ENCODE measurements at regions not wholly inside any gene's neighbourhood (a gene's known extent, or its start where the extent isn't known, plus 50 kb on each side); places are given as distances from the start of the nearest gene placed in this dataset.

DNA sequence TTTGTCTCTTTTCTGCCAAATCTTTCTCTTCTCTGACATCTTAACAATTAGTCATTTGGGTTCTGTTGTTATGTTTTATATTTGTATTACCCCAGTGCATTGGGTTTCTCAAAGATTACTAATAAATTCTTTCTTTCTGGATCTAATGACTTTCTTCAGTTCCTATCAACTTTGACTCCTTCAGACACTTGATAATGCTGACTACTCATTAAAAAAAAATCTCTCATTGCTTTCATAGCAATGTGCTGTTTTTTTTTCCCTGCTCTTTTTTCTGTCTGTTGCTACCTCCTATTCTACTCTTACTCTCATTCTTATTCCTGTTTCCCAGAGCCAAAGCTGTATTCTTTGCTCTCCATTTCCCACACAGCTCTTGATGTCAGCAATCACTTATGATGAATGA lies 81.3 kb upstream of the MAP3K7 start:
- DNase-seq (ENCODE audit: low spot score), result no peak

DNA sequence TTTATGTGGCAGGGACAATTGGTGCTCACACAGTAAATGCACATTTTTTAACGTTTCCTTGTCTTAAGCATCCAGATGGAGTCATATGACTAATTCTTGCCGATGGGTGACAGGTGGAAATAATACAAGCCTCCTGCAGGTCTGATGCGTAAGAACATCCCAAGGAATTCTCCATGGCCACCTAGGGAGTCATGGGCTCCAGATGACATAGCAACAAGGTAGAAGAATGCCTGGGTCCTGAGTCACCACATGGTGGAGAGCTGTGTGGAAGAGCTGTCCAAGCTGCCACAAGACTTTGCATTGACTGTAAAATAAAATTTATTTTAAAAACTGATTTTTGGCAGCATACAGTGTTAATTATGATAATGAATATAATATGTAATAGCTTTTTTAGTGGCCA lies 77.0 kb upstream of the MAP3K7 start:
- no peak for DNase-seq (ENCODE audit: low spot score)

DNA sequence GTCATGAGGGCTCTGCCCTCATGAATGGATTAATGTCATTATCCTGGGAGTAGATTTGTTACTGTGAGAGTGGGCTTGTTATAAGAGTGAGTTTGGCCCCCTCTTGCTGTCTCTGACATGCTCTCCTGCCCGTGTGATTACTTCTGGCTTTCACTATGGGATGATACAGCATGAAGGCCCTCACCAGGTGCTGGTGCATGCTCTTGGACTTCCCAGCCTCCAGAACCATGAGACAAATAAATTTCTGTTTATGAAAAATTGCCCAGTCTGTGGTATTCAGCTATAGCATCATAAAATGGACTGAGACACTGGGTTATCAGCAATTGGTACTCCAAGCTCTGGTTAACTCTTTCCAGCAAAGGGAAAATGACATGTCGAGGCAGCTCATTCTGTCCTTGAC lies 76.2 kb upstream of the MAP3K7 start:
- no peak for DNase-seq (ENCODE audit: low spot score)

DNA sequence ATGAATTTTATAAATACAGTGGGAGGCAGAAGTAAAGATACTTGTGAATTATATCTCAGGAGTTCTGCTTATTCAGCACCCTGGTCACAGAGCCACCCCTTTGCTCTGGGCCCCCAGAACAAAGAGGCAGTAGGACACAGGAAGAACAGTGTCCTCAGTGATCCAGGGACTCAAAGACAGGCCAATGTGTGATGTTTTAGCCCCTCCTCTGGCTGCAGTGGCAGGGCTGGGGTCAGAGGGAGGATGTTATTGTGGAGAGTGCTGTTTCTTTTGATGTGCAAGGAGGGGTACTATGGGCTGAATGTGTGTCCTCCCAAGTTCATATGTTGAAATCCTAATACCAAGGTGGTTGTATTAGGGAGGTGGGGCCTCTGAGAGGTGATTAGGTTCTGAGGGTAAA lies 74.1 kb upstream of the MAP3K7 start:
- no peak for DNase-seq (ENCODE audit: low spot score)

DNA sequence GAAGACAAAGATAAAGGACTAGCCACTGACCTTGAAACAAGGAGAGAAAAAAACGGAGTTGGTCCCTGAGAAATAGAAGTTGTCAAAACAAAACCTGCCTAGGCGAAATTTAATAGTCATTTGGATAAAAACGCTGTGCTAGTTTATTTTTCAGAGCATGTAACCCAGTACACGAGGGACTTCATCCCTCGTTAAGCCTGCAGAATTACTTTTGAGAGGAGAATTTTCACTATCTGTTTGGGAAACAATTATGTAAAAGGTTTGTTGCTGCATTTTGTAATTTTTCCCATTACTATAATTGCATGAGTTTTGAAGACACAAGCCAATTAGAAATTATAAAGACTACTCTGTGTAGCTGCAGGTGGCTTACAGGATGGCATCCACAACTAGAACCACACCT lies 71.6 kb upstream of the MAP3K7 start:
- DNase-seq (ENCODE audit: low spot score), result no peak

DNA sequence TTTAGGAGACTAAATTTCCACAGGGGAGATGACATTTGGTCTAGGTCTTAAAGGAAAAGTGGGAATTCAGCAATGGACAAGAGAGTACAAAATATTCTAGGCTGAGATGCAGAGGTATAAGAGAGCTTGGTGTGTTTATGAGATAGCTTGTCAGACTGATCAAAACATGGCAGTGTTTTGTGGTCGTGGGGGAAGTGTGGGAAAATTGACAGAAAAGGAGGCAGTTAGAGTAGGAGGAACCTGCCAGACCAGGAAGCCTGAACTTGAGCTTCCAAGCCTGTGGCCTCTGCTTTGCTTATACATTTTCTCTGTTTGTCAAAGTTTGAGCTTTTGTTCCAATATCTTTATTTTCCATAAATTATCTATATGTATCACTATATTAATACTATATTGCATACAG lies 69.5 kb upstream of the MAP3K7 start:
- DNase-seq (ENCODE audit: low spot score), result no peak

DNA sequence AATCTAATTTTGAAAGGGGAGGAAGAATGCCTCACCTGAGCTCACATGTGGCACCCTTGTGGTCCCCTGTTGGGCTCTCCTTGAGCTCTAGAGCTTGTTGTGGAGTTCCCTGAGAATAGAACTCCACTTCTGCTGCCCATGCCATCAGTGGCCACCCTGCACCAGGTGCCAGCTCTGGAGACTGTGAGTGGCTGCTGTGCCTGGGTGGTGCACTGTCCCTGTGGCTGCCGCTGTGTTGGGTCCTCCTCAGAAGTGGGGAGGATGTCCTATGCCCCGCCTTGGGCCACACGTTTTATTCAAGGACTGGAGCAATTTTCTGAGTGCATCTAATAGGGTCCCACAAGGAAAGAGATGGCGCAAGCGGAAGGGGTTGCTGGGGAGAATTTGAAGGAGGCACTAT lies 67.9 kb upstream of the MAP3K7 start:
- no peak for DNase-seq (ENCODE audit: low spot score)

DNA sequence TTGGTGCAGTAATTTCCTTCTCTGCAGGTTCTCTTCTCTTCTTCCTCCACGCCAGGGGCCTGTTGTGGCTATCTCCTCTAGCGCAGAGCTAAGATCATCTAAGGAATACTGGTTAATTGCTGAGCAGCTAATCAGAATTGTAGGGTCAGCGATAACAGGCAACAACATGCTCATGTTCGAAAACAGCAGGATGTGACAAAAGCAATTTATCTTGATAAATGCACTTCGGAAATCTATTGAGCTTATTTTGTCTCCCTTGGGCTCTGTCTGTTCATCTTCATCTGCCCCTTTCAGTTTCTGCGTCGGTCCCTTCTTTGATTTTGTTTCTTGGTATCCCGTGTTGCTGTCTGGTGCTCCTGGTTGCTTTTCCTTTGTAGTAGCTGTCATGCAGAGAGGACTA lies 67.3 kb upstream of the MAP3K7 start:
- DNase-seq (ENCODE audit: low spot score), result no peak

DNA sequence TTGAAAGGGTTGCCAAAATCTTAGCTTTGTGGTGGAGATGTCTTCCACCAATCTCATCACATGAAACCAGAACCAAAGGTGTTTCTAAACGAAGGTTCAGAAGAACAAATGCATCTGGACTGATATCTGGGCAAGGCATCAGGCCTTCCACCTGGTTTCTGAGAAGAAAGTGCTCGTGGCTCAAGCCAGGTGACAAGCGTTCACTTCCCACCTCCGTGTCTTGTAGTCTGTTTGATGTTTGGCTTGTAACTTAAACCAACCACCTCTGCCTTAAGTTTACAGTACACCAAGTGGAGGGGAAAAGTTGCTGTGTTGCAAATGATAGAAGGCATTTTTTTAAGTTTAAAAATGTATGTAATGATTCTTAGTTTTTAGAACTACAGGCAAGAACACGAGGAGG lies 66.9 kb upstream of the MAP3K7 start:
- no peak for DNase-seq (ENCODE audit: low spot score)

DNA sequence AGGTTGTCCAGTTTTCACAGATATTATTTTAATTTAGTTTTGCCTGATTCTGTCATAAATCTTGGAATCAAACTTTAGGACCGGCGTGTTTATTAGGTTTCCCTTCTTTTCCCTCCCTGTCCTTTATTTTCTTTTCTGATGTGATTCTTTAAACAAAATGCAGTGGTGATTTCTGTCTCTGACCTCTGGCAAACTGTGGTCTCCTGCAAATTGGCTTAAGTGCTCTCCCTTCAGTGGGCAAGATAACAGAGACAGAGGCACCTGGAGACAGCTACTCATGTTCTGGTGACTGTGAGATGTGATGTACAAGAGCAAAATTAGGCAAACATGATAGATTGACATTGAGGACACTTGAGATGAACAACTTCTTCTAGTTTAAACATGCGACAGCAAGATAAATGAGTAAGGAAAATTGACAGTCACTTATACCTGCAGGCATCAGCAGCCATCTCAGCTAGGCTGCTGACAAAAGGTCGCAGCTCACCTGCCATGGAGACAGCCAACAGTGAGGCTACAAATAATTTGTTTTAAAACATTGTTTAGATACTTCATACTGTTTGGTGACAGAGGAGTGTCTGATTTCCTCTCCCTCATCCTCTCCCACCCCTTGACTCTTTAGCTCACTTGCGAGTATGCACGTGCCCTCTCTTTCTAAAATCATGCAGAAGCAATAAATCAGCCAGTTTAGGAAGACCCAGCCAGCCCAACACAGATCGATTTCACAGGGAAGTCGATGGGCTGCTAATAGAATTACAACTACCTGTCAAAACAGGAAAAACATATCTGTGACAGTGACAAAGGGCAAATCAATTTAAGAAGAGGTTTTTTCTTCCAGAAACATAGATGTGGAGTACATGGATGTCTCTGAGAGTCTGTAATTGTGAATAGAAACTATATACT lies 63.4 kb upstream of the MAP3K7 start:
- no peak for DNase-seq (ENCODE audit: low spot score)

DNA sequence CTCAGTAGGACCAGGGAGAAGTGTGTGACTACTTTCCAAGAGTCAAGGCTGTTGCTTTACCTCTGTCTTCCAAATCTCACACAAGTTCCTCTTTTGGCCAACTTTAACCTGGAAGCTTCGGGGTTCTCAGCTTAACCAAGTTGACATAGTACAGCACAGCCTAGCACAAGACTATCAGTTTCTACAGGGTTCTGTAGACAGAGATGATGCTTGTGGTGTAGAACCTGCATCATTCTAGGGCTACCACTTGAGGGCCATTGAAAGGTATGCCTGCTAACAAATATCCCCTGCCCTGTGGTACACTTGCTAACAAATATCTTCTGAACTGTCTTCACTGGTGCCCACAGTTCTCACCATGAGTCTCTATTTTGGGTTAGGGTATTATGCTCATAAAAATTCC lies 62.0 kb upstream of the MAP3K7 start:
- no peak for DNase-seq (ENCODE audit: low spot score)

DNA sequence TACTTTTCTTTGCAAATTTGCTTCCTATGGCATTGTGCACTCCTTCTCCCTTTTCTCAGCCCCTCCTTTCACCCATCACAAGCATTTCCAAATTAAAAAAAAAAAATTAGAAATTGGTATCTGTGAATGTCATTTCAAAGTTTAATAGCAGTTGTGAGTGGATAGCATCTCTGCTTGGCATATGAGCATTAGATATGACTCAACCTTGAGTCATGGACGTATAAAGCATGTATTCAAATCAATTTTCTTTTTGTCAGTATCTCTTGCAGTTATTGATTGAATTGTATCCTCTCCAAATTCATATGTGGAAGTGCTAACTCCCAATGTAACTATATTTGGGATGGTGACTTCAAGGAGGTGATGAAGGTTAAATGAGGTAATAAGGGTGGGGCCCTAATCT lies 60.1 kb upstream of the MAP3K7 start:
- DNase-seq (ENCODE audit: low spot score), result peak; percentile 19

DNA sequence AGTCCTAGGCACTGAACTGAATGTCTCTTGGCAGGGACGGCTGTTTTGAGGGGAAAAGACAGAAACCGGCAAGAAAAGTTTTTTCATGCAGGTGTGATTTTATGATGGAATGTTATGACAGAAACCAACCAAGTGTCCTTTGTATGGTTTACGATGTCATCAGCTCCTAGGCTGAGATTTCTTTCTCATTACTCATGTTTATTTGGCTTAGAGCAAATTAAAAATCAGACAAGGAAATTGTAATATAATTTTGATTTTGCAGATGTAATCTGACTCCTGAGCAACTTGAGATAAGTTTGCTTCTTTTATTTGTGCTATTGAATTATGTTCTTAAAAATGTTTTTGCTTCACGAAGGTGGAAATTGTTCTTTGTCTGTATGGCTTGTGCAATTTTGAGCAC lies 58.8 kb upstream of the MAP3K7 start:
- no peak for DNase-seq (ENCODE audit: low spot score)

DNA sequence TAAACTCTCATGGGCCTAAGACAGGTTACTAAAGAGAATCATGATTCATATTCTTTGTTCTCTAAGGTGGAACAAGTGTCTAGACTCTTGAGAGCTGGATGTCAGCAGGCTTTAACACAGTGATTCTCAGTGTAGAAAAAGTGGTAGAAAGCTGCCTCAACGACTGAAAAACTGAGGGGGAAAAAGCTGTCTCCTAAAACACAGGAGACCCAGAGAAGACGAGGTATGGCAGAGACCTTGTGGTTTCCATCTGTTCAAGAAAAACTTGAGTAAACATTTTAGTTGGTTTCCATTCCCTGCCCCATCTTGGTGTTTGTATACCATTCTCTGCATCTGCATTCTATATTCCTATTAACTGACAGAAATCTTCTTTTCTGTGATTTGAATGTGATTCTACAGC lies 57.6 kb upstream of the MAP3K7 start:
- DNase-seq (ENCODE audit: low spot score), result no peak

DNA sequence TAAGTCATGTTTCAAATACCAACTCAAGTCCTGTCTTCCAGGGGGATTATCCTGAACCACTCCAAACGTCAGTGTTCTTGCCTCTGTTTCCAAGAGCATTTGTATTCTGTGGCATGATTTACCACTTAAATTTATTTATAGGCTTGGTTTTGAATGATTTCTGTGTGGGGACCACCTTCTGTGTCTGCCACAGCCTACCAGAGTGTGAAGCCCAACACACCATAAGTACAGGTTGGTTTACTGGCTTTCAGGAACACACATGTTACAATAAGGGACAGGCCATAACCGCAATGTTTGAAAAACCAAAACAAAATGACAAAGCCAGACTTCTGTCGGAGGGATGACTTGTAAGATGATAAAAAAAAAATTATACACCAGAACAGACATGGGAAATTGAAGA lies 56.5 kb upstream of the MAP3K7 start:
- DNase-seq (ENCODE audit: low spot score), result no peak

DNA sequence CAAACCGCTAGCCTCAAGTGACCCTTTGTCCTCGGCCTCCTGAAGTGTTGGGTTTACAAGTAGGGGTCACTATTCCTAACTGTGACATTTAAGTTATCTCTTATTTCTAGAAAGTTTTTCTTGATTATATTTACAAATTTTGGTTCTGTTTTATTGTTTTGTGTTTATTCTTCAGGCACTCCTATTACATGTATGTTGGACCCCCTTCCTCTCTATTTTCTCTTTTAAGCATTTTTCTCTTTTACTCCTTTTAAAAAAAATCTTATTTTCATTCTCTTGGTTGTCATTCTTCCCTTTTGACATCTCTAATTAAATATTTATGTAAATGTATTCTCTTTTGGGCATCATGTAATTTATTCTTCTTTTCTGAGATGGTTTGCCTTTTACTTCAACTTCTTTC lies 50.4 kb upstream of the MAP3K7 start:
- DNase-seq (ENCODE audit: low spot score), result no peak
